ENCODE measurements at regions not wholly inside any gene's neighbourhood (a gene's known extent, or its start where the extent isn't known, plus 50 kb on each side); places are given as distances from the start of the nearest gene placed in this dataset.

DNA sequence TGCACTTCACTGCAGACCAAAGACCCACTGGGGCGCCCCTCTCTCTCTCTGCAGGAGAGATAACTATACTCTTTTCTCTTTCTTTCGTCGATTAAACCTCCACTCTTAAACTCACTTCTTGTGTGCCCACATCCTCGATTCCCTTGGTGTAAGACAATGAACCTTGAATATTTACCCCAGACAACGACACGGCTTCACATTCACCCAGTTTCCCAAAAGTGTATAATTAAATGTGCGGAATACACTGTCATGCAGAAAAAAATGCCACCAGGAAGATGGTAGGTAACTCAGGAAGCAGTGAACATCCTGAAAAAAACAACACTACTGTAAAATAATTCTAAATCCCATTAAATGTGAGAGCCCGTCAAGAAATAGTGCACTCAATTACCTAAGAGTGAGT lies 882.2 kb downstream of the TYW1 start:
- H3K4me3 ChIP-seq (ENCODE audit: low read depth, low read length): no peak overlapping the region
- TF ChIP-seq ZSCAN16 (tag by site-specific recombination; IDR thresholded peaks at IDR 0.05) (no peak), ZNF596 (tag by site-specific recombination; IDR thresholded peaks at IDR 0.05) (no peak), ZNF155 (tag by site-specific recombination; IDR thresholded peaks at IDR 0.05) (no peak), ZNF366 (tag by site-specific recombination; conservative IDR thresholded peaks at IDR 0.05) (no peak), ZNF629 (tag by site-specific recombination; IDR thresholded peaks at IDR 0.05) (no peak), ZNF223 (tag by site-specific recombination; IDR thresholded peaks at IDR 0.05) (no peak), ZNF626 (tag by site-specific recombination; IDR thresholded peaks at IDR 0.05) (no peak), ZNF768 (tag by site-specific recombination; IDR thresholded peaks at IDR 0.05) (no peak), ZNF555 (tag by site-specific recombination; conservative IDR thresholded peaks at IDR 0.05) (no peak), ZNF521 (tag by site-specific recombination; IDR thresholded peaks at IDR 0.05) (no peak), KLF7 (tag by site-specific recombination; IDR thresholded peaks at IDR 0.05; ENCODE audit: borderline replicate concordance) (no peak)
- no peak overlapping the region for H3K27ac ChIP-seq (ENCODE audit: extremely low read depth, low read depth, low read length)
- no peaks in the 10 kb centered on the region for H3K9me3 ChIP-seq (ENCODE audit: control insufficient read depth, insufficient read depth, low read depth, low read length)
- no peaks in the 10 kb centered on the region for H3K4me1 ChIP-seq (ENCODE audit: control insufficient read depth, insufficient read depth, low read length)
- no peaks in the 10 kb centered on the region for H3K36me3 ChIP-seq (ENCODE audit: control insufficient read depth in 2 of 2, insufficient read depth in 1 of 2, low read length in 2 of 2)
- ChIA-PET CTCF (no interaction called here), POLR2A (no interaction called here)

DNA sequence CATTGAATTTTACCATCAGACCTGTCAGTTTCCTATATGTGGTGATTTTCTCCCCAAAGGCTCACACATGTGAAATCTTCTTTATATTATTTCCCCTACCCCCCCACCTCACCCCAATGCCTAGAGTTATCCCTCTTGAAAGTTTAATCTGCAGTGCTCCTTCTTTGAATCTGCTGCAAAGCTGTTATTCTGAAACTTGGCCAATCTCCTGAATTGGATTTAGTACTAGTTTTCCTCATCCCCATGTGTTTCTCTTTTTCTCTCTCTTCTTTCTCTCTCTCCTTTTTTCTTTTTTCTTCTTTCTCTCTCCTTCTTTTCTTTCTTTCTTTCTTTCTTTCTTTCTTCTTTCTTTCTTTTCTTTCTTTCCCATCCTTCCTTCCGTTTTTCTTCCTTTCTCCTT lies 886.2 kb downstream of the TYW1 start:
- ChIA-PET CTCF (no interaction called here), POLR2A (no interaction called here)
- H3K4me3 ChIP-seq (ENCODE audit: low read depth, low read length): no peak overlapping the region
- H3K4me1 ChIP-seq (ENCODE audit: control insufficient read depth, insufficient read depth, low read length): no peaks in the 10 kb centered on the region
- H3K36me3 ChIP-seq (ENCODE audit: control insufficient read depth in 2 of 2, insufficient read depth in 1 of 2, low read length in 2 of 2): no peaks in the 10 kb centered on the region
- no peaks in the 10 kb centered on the region for H3K9me3 ChIP-seq (ENCODE audit: control insufficient read depth, insufficient read depth, low read depth, low read length)
- TF ChIP-seq ZNF785 (tag by site-specific recombination; IDR thresholded peaks at IDR 0.05): no peak
- no peak for TF ChIP-seq ZBTB21 (tag by site-specific recombination; IDR thresholded peaks at IDR 0.05)
- TF ChIP-seq ZNF2 (tag by site-specific recombination; IDR thresholded peaks at IDR 0.05): no peak
- no peak for TF ChIP-seq MZF1 (tag by site-specific recombination; IDR thresholded peaks at IDR 0.05; ENCODE audit: borderline replicate concordance)
- no peak for TF ChIP-seq ZFP37 (tag by site-specific recombination; IDR thresholded peaks at IDR 0.05)
- no peak for TF ChIP-seq ZEB2 (tag by site-specific recombination; IDR thresholded peaks at IDR 0.05)
- no peak for TF ChIP-seq ZSCAN23 (tag by site-specific recombination; IDR thresholded peaks at IDR 0.05)
- TF ChIP-seq ZNF530 (tag by site-specific recombination; IDR thresholded peaks at IDR 0.05; ENCODE audit: low read depth): no peak
- no peak for TF ChIP-seq ZNF626 (tag by site-specific recombination; IDR thresholded peaks at IDR 0.05)
- TF ChIP-seq, protein P1, sequence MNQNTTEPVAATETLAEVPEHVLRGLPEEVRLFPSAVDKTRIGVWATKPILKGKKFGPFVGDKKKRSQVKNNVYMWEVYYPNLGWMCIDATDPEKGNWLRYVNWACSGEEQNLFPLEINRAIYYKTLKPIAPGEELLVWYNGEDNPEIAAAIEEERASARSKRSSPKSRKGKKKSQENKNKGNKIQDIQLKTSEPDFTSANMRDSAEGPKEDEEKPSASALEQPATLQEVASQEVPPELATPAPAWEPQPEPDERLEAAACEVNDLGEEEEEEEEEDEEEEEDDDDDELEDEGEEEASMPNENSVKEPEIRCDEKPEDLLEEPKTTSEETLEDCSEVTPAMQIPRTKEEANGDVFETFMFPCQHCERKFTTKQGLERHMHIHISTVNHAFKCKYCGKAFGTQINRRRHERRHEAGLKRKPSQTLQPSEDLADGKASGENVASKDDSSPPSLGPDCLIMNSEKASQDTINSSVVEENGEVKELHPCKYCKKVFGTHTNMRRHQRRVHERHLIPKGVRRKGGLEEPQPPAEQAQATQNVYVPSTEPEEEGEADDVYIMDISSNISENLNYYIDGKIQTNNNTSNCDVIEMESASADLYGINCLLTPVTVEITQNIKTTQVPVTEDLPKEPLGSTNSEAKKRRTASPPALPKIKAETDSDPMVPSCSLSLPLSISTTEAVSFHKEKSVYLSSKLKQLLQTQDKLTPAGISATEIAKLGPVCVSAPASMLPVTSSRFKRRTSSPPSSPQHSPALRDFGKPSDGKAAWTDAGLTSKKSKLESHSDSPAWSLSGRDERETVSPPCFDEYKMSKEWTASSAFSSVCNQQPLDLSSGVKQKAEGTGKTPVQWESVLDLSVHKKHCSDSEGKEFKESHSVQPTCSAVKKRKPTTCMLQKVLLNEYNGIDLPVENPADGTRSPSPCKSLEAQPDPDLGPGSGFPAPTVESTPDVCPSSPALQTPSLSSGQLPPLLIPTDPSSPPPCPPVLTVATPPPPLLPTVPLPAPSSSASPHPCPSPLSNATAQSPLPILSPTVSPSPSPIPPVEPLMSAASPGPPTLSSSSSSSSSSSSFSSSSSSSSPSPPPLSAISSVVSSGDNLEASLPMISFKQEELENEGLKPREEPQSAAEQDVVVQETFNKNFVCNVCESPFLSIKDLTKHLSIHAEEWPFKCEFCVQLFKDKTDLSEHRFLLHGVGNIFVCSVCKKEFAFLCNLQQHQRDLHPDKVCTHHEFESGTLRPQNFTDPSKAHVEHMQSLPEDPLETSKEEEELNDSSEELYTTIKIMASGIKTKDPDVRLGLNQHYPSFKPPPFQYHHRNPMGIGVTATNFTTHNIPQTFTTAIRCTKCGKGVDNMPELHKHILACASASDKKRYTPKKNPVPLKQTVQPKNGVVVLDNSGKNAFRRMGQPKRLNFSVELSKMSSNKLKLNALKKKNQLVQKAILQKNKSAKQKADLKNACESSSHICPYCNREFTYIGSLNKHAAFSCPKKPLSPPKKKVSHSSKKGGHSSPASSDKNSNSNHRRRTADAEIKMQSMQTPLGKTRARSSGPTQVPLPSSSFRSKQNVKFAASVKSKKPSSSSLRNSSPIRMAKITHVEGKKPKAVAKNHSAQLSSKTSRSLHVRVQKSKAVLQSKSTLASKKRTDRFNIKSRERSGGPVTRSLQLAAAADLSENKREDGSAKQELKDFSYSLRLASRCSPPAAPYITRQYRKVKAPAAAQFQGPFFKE (tag by site-specific recombination; IDR thresholded peaks at IDR 0.05; ENCODE audit: borderline replicate concordance): no peak
- TF ChIP-seq, protein P2, sequence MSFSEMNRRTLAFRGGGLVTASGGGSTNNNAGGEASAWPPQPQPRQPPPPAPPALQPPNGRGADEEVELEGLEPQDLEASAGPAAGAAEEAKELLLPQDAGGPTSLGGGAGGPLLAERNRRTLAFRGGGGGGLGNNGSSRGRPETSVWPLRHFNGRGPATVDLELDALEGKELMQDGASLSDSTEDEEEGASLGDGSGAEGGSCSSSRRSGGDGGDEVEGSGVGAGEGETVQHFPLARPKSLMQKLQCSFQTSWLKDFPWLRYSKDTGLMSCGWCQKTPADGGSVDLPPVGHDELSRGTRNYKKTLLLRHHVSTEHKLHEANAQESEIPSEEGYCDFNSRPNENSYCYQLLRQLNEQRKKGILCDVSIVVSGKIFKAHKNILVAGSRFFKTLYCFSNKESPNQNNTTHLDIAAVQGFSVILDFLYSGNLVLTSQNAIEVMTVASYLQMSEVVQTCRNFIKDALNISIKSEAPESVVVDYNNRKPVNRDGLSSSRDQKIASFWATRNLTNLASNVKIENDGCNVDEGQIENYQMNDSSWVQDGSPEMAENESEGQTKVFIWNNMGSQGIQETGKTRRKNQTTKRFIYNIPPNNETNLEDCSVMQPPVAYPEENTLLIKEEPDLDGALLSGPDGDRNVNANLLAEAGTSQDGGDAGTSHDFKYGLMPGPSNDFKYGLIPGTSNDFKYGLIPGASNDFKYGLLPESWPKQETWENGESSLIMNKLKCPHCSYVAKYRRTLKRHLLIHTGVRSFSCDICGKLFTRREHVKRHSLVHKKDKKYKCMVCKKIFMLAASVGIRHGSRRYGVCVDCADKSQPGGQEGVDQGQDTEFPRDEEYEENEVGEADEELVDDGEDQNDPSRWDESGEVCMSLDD (tag by site-specific recombination; IDR thresholded peaks at IDR 0.05): no peak
- no peak for TF ChIP-seq ZXDB (tag by site-specific recombination; IDR thresholded peaks at IDR 0.05)
- TF ChIP-seq ZNF433 (tag by site-specific recombination; IDR thresholded peaks at IDR 0.05; ENCODE audit: low read depth): no peak
- H3K27ac ChIP-seq (ENCODE audit: extremely low read depth, low read depth, low read length): no peak overlapping the region

Data from HEK293 (cell line).